K562 (cell line): ENCODE measurements at regions not wholly inside any gene's neighbourhood (a gene's known extent, or its start where the extent isn't known, plus 50 kb on each side); places are given as distances from the start of the nearest gene placed in this dataset.

Experiments used
- ATAC-seq: fragments of 200-7000 bp; cut with Tn5 transposase; 3 replicates; pipeline ENCODE4 v1.9.1; 2020; ENCODE audit warnings: moderate library complexity
- BruUV-seq: library from RNA; stranded (reverse); fragments of 400-500 nt; replicated peaks from 2 replicates; lab custom pipeline; 2021; lab: Mats Ljungman, UMichigan
- CTCF ChIA-PET: fragments of 300-600 bp; formaldehyde crosslinking; extraction: SDS; loops from one replicate; lab custom pipeline; 2021; ENCODE audit warnings: low intra/inter-chr PET ratio; lab: Yijun Ruan, JAX
- POLR2A ChIA-PET: fragments of 300-600, 350-650 bp; sonication (Branson Sonifier 250); formaldehyde crosslinking; extraction: SDS; loops from one replicate; lab custom pipeline; 2021; ENCODE audit warnings: antibody characterized with exemption, inconsistent platforms; lab: Yijun Ruan, JAX
- DNase-seq, 4 experiments: peaks; one replicate each; pipeline versions ENCODE4 v3.0.0 to v3.0.0-alpha.2; 2011 to 2018; ENCODE audit warnings: low spot score in 3 of 4, mixed read lengths in 3 of 4; ENCODE audit errors: extremely low read depth in 1 of 4
- FAIRE-seq: peaks from 2 replicates; lab custom pipeline; 2011; peaks lifted over from hg19 to GRCh38; lab: Jason Lieb, UNC
- H2AFZ ChIP-seq: 2 replicates; pipeline ENCODE4 v1.6.0; 2011; ENCODE audit warnings: low read depth, low read length, control low read depth, inconsistent platforms
- H3K27ac ChIP-seq: fragments of 200-600 bp; 3 replicates; pipeline ENCODE4 v1.8.0; 2011; ENCODE audit warnings: low read depth, mild to moderate bottlenecking, control low read depth, inconsistent platforms, low read length, moderate library complexity, mixed read lengths; ENCODE audit errors: extremely low read depth
- H3K27me3 ChIP-seq, 2 experiments: fragments of 300-600 bp in 1 of 2; 2 replicates in 1 of 2; 3 replicates in 1 of 2; pipeline versions ENCODE4 v1.6.0 to v1.8.0; 2011; ENCODE audit warnings: inconsistent platforms in 2 of 2, low read length in 2 of 2, mild to moderate bottlenecking in 1 of 2, mixed read lengths in 1 of 2, moderate library complexity in 1 of 2; ENCODE audit not compliant: control insufficient read depth in 2 of 2, insufficient read depth in 2 of 2
- H3K36me3 ChIP-seq: fragments of 300-600 bp; 3 replicates; pipeline ENCODE4 v1.8.0; 2011; ENCODE audit warnings: mild to moderate bottlenecking, low read length, inconsistent platforms; ENCODE audit not compliant: control insufficient read depth, insufficient read depth
- H3K4me1 ChIP-seq, 2 experiments: fragments of 200-600 bp in 1 of 2; replicated peaks in 1 of 2; 2 replicates in 1 of 2; 3 replicates in 1 of 2; pipeline versions ENCODE4 v1.5.1 to v1.8.0; 2011; ENCODE audit warnings: inconsistent platforms in 2 of 2, low read length in 2 of 2, mild to moderate bottlenecking in 1 of 2, mixed read lengths in 1 of 2, moderate library complexity in 1 of 2; ENCODE audit not compliant: control insufficient read depth in 2 of 2, insufficient read depth in 2 of 2
- H3K4me2 ChIP-seq: 2 replicates; pipeline ENCODE4 v1.6.1; 2011; ENCODE audit warnings: low read length, control low read depth, inconsistent platforms, mixed read lengths; ENCODE audit not compliant: insufficient read depth
- H3K4me3 ChIP-seq: fragments of 200-600 bp; sonication (generic), shearing (Covaris generic); 2 replicates; pipeline ENCODE4 v1.5.1; 2016; ENCODE audit warnings: control low read depth, inconsistent platforms
- H3K79me2 ChIP-seq: fragments of 200-600 bp; 3 replicates; pipeline ENCODE4 v1.8.0; 2011; ENCODE audit warnings: low read length, inconsistent platforms; ENCODE audit not compliant: control insufficient read depth, insufficient read depth
- H3K9ac ChIP-seq, 2 experiments: 2 replicates each; pipeline versions ENCODE4 v1.6.0 to v1.6.1; 2011; ENCODE audit warnings: low read depth in 2 of 2, low read length in 2 of 2, control low read depth in 1 of 2, inconsistent platforms in 1 of 2, mild to moderate bottlenecking in 1 of 2, mixed read lengths in 1 of 2; ENCODE audit not compliant: insufficient read depth in 1 of 2
- H3K9me1 ChIP-seq: one replicate; pipeline ENCODE4 v1.6.0; 2011; ENCODE audit warnings: inconsistent platforms, mild to moderate bottlenecking, low read length, moderate library complexity; ENCODE audit not compliant: control insufficient read depth, insufficient read depth
- H3K9me3 ChIP-seq: replicated peaks from 2 replicates; pipeline ENCODE4 v1.5.1; 2011; ENCODE audit warnings: low read depth, low read length, inconsistent platforms; ENCODE audit not compliant: control insufficient read depth, insufficient read depth
- H4K20me1 ChIP-seq: replicated peaks from 2 replicates; pipeline ENCODE4 v1.6.1; 2011; ENCODE audit warnings: low read length, inconsistent platforms, mixed read lengths; ENCODE audit not compliant: control insufficient read depth, insufficient read depth
- EHMT2 ChIP-seq: fragments of 450-650 bp; IDR thresholded peaks from 2 replicates; pipeline ENCODE4 v1.6.1; 2018; ENCODE audit warnings: antibody characterized with exemption
- GMEB1 ChIP-seq: fragments of 250-450 bp; sonication (Bioruptor Pico); IDR thresholded peaks from 2 replicates; pipeline ENCODE4 v1.4.0; 2020; ENCODE audit warnings: mild to moderate bottlenecking
- HNRNPUL1 ChIP-seq: fragments of 200-400 bp; formaldehyde crosslinking; IDR thresholded peaks from 2 replicates; pipeline ENCODE4 v1.6.1; 2017; ENCODE audit warnings: low read length
- IRF2 ChIP-seq: sonication (generic); formaldehyde crosslinking; IDR thresholded peaks from 2 replicates; pipeline ENCODE4 v1.8.1; 2022; ENCODE audit warnings: mild to moderate bottlenecking, missing genetic modification reagents
- NR3C1 ChIP-seq: sonication (generic); formaldehyde crosslinking; IDR thresholded peaks from 2 replicates; pipeline ENCODE4 v1.8.1; 2022; ENCODE audit warnings: missing genetic modification reagents
- PML ChIP-seq: IDR thresholded peaks from 2 replicates; pipeline ENCODE4 v1.6.1; 2012; ENCODE audit warnings: low read length, inconsistent platforms
- RBM34 ChIP-seq: fragments of 200-400 bp; formaldehyde crosslinking; IDR thresholded peaks from 2 replicates; pipeline ENCODE4 v1.6.1; 2018; ENCODE audit warnings: low read length, borderline replicate concordance; ENCODE audit not compliant: insufficient read depth
- SMARCA4 ChIP-seq: fragments of 450-650 bp; IDR thresholded peaks from 2 replicates; pipeline ENCODE4 v1.6.1; 2016
- ZNF431 ChIP-seq: sonication (generic); formaldehyde crosslinking; IDR thresholded peaks from 2 replicates; pipeline ENCODE4 v1.8.0; 2022; ENCODE audit warnings: mild to moderate bottlenecking, missing genetic modification reagents
- ZNF717 ChIP-seq: fragments of 250-450 bp; sonication (Bioruptor Pico); IDR thresholded peaks from 2 replicates; pipeline ENCODE4 v1.5.0; 2021
- WGBS: fragments of 100-300 bp; shearing (Covaris generic); methylation state at CpG from one replicate; pipeline ENCODE4 v1.1.6; 2016; ENCODE audit warnings: low coverage, mixed read lengths; ENCODE audit not compliant: insufficient coverage; ENCODE audit errors: missing lambda C conversion rate; 5-methylcytosine and 5-hydroxymethylcytosine counted together
- in situ Hi-C: fragments of 300-500 bp; cut with MboI; formaldehyde crosslinking; loops from 4 replicates; pipeline ENCODE4 v1.15.0; 2018; ENCODE audit warnings: inconsistent platforms, mixed read lengths
- intact Hi-C: fragments of 100-400 bp; cut with micrococcal nuclease; formaldehyde crosslinking; loops from 2 replicates; pipeline ENCODE4 v1.14.2; 2022
- TF ChIP-seq, protein P1 (sequence below), 3 experiments: fragments of 200-800 bp in 1 of 3; fragments of 250-450 bp in 1 of 3; fragments of 450-650 bp in 1 of 3; sonication (Bioruptor Pico) in 1 of 3; sonication (Bioruptor generic) in 1 of 3; formaldehyde crosslinking in 1 of 3; IDR thresholded peaks; 2 replicates each; pipeline versions ENCODE4 v1.6.1 to v1.8.0; 2016 to 2022; ENCODE audit warnings: mild to moderate bottlenecking in 2 of 3, missing genetic modification characterization in 2 of 3, missing compliant biosample characterization in 1 of 3, moderate library complexity in 1 of 3
- TF ChIP-seq, protein P2 (sequence below): fragments of 250-450 bp; sonication (Bioruptor Pico); IDR thresholded peaks from 2 replicates; pipeline ENCODE4 v1.5.0; 2020; ENCODE audit warnings: mild to moderate bottlenecking
- TF ChIP-seq, protein P3 (sequence below): fragments of 450-650 bp; IDR thresholded peaks from 2 replicates; pipeline ENCODE4 v1.6.1; 2016; ENCODE audit warnings: mild to moderate bottlenecking

GRCh38 chrX:147763131-147763530 lies 148.6 kb upstream of the FMR1 start:
- H3K27me3 ChIP-seq, result no peaks in the 10 kb centered on the region
- H3K9me3 ChIP-seq, result no peaks in the 10 kb centered on the region
- ATAC-seq (no peak), DNase-seq (no peak), FAIRE-seq (no peak)
- H3K9ac ChIP-seq, result no peak overlapping the region
- H3K4me3 ChIP-seq, result no peak overlapping the region
- H3K36me3 ChIP-seq, result no peaks in the 10 kb centered on the region
- no peak overlapping the region for H3K4me2 ChIP-seq
- no peaks in the 10 kb centered on the region for H3K4me1 ChIP-seq
- no peak overlapping the region for H2AFZ ChIP-seq
- no peaks in the 10 kb centered on the region for H3K9me1 ChIP-seq
- no peak overlapping the region for H3K27ac ChIP-seq
- ChIA-PET POLR2A (no interaction called here), CTCF (no interaction called here)
- BruUV-seq, result no TSS peak
- no peaks in the 10 kb centered on the region for H3K79me2 ChIP-seq
- 0% methylated on average over 1 of the region's 1 CpG for WGBS
- in situ Hi-C loops (no loop called here), intact Hi-C loops (no loop called here)
- H4K20me1 ChIP-seq, result no peaks in the 10 kb centered on the region
- TF ChIP-seq ZNF431 (CRISPR knock-in tag) (no peak), EHMT2 (no peak), SMARCA4 (no peak), NR3C1 (CRISPR knock-in tag) (no peak), GMEB1 (CRISPR knock-in tag) (no peak), ZNF717 (CRISPR knock-in tag) (no peak), HNRNPUL1 (no peak), RBM34 (no peak), PML (no peak), IRF2 (CRISPR knock-in tag) (no peak)
- TF ChIP-seq, protein P1, sequence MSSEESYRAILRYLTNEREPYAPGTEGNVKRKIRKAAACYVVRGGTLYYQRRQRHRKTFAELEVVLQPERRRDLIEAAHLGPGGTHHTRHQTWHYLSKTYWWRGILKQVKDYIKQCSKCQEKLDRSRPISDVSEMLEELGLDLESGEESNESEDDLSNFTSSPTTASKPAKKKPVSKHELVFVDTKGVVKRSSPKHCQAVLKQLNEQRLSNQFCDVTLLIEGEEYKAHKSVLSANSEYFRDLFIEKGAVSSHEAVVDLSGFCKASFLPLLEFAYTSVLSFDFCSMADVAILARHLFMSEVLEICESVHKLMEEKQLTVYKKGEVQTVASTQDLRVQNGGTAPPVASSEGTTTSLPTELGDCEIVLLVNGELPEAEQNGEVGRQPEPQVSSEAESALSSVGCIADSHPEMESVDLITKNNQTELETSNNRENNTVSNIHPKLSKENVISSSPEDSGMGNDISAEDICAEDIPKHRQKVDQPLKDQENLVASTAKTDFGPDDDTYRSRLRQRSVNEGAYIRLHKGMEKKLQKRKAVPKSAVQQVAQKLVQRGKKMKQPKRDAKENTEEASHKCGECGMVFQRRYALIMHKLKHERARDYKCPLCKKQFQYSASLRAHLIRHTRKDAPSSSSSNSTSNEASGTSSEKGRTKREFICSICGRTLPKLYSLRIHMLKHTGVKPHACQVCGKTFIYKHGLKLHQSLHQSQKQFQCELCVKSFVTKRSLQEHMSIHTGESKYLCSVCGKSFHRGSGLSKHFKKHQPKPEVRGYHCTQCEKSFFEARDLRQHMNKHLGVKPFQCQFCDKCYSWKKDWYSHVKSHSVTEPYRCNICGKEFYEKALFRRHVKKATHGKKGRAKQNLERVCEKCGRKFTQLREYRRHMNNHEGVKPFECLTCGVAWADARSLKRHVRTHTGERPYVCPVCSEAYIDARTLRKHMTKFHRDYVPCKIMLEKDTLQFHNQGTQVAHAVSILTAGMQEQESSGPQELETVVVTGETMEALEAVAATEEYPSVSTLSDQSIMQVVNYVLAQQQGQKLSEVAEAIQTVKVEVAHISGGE (CRISPR knock-in tag; IDR thresholded peaks at IDR 0.05), result no peak
- TF ChIP-seq, protein P2, sequence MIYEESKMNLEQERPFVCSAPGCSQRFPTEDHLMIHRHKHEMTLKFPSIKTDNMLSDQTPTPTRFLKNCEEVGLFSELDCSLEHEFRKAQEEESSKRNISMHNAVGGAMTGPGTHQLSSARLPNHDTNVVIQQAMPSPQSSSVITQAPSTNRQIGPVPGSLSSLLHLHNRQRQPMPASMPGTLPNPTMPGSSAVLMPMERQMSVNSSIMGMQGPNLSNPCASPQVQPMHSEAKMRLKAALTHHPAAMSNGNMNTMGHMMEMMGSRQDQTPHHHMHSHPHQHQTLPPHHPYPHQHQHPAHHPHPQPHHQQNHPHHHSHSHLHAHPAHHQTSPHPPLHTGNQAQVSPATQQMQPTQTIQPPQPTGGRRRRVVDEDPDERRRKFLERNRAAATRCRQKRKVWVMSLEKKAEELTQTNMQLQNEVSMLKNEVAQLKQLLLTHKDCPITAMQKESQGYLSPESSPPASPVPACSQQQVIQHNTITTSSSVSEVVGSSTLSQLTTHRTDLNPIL (CRISPR knock-in tag), result no peak
- TF ChIP-seq, protein P3, sequence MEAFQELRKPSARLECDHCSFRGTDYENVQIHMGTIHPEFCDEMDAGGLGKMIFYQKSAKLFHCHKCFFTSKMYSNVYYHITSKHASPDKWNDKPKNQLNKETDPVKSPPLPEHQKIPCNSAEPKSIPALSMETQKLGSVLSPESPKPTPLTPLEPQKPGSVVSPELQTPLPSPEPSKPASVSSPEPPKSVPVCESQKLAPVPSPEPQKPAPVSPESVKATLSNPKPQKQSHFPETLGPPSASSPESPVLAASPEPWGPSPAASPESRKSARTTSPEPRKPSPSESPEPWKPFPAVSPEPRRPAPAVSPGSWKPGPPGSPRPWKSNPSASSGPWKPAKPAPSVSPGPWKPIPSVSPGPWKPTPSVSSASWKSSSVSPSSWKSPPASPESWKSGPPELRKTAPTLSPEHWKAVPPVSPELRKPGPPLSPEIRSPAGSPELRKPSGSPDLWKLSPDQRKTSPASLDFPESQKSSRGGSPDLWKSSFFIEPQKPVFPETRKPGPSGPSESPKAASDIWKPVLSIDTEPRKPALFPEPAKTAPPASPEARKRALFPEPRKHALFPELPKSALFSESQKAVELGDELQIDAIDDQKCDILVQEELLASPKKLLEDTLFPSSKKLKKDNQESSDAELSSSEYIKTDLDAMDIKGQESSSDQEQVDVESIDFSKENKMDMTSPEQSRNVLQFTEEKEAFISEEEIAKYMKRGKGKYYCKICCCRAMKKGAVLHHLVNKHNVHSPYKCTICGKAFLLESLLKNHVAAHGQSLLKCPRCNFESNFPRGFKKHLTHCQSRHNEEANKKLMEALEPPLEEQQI, result no peak
